Ectodermal cell (in vitro differentiated cells): ENCODE measurements at regions not wholly inside any gene's neighbourhood (a gene's known extent, or its start where the extent isn't known, plus 50 kb on each side); places are given as distances from the start of the nearest gene placed in this dataset.

ENCODE experiments used
- H3K27ac ChIP-seq: 2 replicates; pipeline ENCODE4 v1.7.0; 2013; ENCODE audit warnings: mild to moderate bottlenecking, low read depth, low read length; ENCODE audit not compliant: insufficient read depth, poor library complexity, severe bottlenecking
- H3K27me3 ChIP-seq: 2 replicates; pipeline ENCODE4 v1.7.0; 2013; ENCODE audit warnings: mild to moderate bottlenecking, low read length; ENCODE audit not compliant: insufficient read depth, control insufficient read depth, poor library complexity, severe bottlenecking
- H3K36me3 ChIP-seq: one replicate; pipeline ENCODE4 v1.7.0; 2013; ENCODE audit warnings: low read length; ENCODE audit not compliant: control insufficient read depth, insufficient read depth
- H3K4me1 ChIP-seq: one replicate; pipeline ENCODE4 v1.7.0; 2013; ENCODE audit warnings: low read length; ENCODE audit not compliant: control insufficient read depth, insufficient read depth
- H3K4me3 ChIP-seq: 2 replicates; pipeline ENCODE4 v1.7.0; 2013; ENCODE audit warnings: low read depth, low read length, control low read depth; ENCODE audit not compliant: insufficient read depth
- H3K9me3 ChIP-seq: 2 replicates; pipeline ENCODE4 v1.7.0; 2013; ENCODE audit warnings: mild to moderate bottlenecking, low read length, moderate library complexity; ENCODE audit not compliant: control insufficient read depth
- WGBS, 2 experiments: methylation state at CpG; one replicate each; pipeline ENCODE4 v1.1.7; 2013; ENCODE audit warnings: missing lambda C conversion rate in 2 of 2; 5-methylcytosine and 5-hydroxymethylcytosine counted together

GRCh38 chr5:118653183-118653582, 335.2 kb downstream of the DTWD2 start:
- no peaks in the 10 kb centered on the region for H3K9me3 ChIP-seq
- WGBS, 2 experiments, result 93 to 96% methylated on average over 1 of the region's 1 CpG
- H3K27me3 ChIP-seq, result no peaks in the 10 kb centered on the region
- no peaks in the 10 kb centered on the region for H3K36me3 ChIP-seq
- no peaks in the 10 kb centered on the region for H3K4me1 ChIP-seq
- H3K27ac ChIP-seq, result no peak overlapping the region
- H3K4me3 ChIP-seq, result no peak overlapping the region

GRCh38 chr5:118651002-118651401, 337.3 kb downstream of the DTWD2 start:
- WGBS, 2 experiments, result 92 to 100% methylated on average over 3 of the region's 3 CpGs
- Histone ChIP-seq H3K36me3 (no peaks in the 10 kb centered on the region), H3K27ac (no peak overlapping the region), H3K27me3 (no peaks in the 10 kb centered on the region), H3K4me1 (no peaks in the 10 kb centered on the region), H3K9me3 (no peaks in the 10 kb centered on the region), H3K4me3 (no peak overlapping the region)

GRCh38 chr5:118647587-118647986, 340.8 kb downstream of the DTWD2 start:
- no peaks in the 10 kb centered on the region for H3K27me3 ChIP-seq
- H3K27ac ChIP-seq, result no peak overlapping the region
- H3K4me3 ChIP-seq, result no peak overlapping the region

DNA sequence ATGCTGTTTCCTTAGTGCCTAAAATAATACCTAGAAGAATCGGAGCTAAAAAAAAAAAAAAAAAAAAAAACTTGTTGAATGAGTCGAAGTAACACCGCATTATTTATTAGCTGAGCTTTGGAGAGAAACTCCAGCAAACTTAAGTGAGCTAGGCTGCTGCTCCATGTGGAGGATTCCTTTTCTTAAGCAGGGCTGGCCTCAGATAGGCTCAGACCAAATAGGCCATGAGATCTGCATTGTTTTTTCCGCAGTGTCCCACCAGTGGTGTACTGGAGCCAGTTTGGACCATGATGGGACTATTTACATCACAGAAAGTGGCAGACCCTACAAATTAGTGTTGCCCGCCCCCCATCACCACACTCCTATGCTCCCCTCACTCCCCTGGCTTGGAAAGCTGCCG, 341.4 kb downstream of the DTWD2 start:
- H3K4me3 ChIP-seq, result no peak overlapping the region

More at GRCh38 chr5:118647587-118647986, 340.8 kb downstream of the DTWD2 start:
- Histone ChIP-seq H3K9me3 (no peaks in the 10 kb centered on the region), H3K36me3 (no peaks in the 10 kb centered on the region), H3K4me1 (no peaks in the 10 kb centered on the region)
- WGBS, 2 experiments, result 65 to 70% methylated on average over 7 of the region's 7 CpGs

GRCh38 chr5:118637947-118638670, 350.2 kb downstream of the DTWD2 start:
- Histone ChIP-seq H3K36me3 (no peaks in the 10 kb centered on the region), H3K9me3 (no peaks in the 10 kb centered on the region), H3K27ac (no peak overlapping the region), H3K4me1 (no peaks in the 10 kb centered on the region), H3K27me3 (no peaks in the 10 kb centered on the region), H3K4me3 (no peak overlapping the region)
- 94 to 96% methylated on average over 9 of the region's 9 CpGs for WGBS, 2 experiments

More for the DNA sequence above, 341.4 kb downstream of the DTWD2 start:
- Histone ChIP-seq H3K9me3 (no peaks in the 10 kb centered on the region), H3K27ac (no peak overlapping the region), H3K27me3 (no peaks in the 10 kb centered on the region), H3K36me3 (no peaks in the 10 kb centered on the region), H3K4me1 (no peaks in the 10 kb centered on the region)
- WGBS, 2 experiments, result 71 to 72% methylated on average over 3 to 5 of the region's 6 CpGs

DNA sequence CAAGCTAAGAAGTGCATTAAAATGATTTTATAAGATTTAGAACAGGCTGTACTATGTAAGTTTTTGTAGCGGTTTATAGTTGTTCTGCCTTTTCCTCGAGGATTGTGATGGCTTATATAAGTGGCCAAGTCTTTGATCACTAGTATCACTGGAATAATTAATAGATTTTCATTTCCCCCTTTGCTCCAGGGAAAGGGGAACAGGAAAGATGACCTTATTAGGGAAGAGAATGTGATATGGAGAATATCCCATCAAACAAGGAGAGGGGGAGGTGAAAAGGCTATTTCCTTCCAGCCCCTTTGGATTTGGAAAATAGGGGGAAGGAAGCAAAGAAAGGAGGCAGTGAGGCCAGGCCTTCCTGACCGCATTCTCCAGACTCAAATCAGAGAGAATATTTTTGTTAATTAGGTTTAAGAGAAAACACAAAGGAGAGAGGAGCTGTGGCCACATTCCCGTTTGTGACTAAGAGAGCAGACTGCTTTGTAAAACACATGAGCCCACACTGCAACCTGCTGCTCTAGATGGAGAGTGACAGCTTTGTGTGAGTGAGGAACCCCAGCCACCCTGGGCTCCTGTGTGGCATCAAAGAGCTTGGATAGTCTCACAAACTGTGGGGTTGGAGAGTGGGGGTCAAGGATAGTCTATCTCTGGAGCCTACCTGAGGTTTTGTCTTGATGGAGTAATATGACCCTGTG, 359.5 kb downstream of the DTWD2 start:
- Histone ChIP-seq H3K27ac (no peak overlapping the region), H3K9me3 (no peaks in the 10 kb centered on the region), H3K27me3 (no peaks in the 10 kb centered on the region), H3K36me3 (no peaks in the 10 kb centered on the region), H3K4me1 (peaks cover 3% of the 10 kb centered on the region), H3K4me3 (no peak overlapping the region)
- WGBS, 2 experiments, result 55 to 69% methylated on average over 3 to 4 of the region's 4 CpGs

GRCh38 chr5:118620233-118620632, 368.1 kb downstream of the DTWD2 start:
- H3K27me3 ChIP-seq, result no peaks in the 10 kb centered on the region
- no peaks in the 10 kb centered on the region for H3K4me1 ChIP-seq
- no peak overlapping the region for H3K27ac ChIP-seq
- H3K4me3 ChIP-seq, result no peak overlapping the region
- H3K9me3 ChIP-seq, result no peaks in the 10 kb centered on the region
- no peaks in the 10 kb centered on the region for H3K36me3 ChIP-seq
- 87 to 93% methylated on average over 2 of the region's 2 CpGs for WGBS, 2 experiments

GRCh38 chr5:118619823-118620222, 368.5 kb downstream of the DTWD2 start:
- Histone ChIP-seq H3K27me3 (no peaks in the 10 kb centered on the region), H3K27ac (no peak overlapping the region), H3K4me3 (no peak overlapping the region), H3K9me3 (no peaks in the 10 kb centered on the region), H3K4me1 (no peaks in the 10 kb centered on the region), H3K36me3 (no peaks in the 10 kb centered on the region)
- WGBS, 2 experiments, result 79 to 93% methylated on average over 3 of the region's 3 CpGs

DNA sequence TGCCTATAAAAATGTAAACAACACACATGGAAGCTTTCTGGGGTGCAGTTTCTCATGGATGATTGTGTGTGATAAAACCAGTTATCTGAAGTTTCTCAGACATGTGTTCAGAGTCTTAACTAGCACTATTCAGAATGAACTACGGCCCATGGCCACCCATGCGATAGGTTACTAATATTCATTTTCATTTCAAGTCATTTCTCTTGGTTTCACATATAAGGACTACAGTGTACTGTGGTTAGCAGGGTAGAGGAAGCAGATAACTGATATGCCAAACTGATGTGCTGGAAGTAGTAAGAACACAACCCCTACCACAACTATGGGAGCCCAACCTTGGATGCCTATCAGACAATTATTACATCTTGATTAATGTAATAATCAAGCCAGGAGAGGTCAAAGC, 372.1 kb downstream of the DTWD2 start:
- Histone ChIP-seq H3K4me1 (no peaks in the 10 kb centered on the region), H3K4me3 (no peak overlapping the region), H3K9me3 (no peaks in the 10 kb centered on the region), H3K27ac (no peak overlapping the region), H3K27me3 (no peaks in the 10 kb centered on the region), H3K36me3 (no peaks in the 10 kb centered on the region)
- 50% methylated on average over 2 of the region's 2 CpGs; no CpG with 5 or more reads in 1 of the 2 experiments for WGBS, 2 experiments

DNA sequence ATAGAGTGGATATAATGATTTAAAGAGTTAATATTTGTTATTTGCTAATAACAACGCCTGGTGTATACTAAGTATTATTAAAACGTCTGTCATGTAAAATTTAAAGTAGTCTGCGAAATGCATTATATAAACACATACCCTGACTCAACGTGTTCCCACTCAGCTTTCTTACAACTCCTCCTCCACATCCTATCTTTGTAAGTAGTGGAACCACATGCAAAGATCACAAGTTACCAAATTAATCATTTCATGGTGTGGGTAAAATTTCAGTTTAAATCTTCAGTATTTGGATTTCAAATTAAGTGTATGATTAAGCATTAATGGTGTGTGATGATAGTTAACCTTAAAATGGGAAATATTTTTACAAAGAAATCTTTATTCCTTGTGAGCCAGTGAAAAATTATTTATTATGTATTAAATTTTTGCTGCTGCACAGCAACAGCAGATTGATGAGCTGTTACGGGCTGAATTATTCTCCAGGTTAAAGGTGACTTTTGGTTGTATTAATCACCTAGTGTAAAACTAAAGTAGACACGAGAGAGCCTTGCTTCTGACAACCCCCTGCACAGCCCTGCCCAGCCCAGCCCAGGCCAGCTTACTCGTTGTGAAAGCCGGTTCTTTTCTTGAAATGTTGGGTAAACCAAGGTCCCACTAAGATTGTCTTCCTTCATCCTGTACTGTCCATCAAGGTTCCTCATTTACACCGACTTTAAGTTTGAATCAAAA, 373.5 kb downstream of the DTWD2 start:
- WGBS, 2 experiments, result 74 to 84% methylated on average over 7 to 9 of the region's 9 CpGs
- Histone ChIP-seq H3K4me3 (no peak overlapping the region), H3K9me3 (no peaks in the 10 kb centered on the region), H3K36me3 (no peaks in the 10 kb centered on the region), H3K4me1 (no peaks in the 10 kb centered on the region), H3K27ac (no peak overlapping the region), H3K27me3 (no peaks in the 10 kb centered on the region)
